Motor neuron (in vitro differentiated cells): ENCODE measurements at regions not wholly inside any gene's neighbourhood (a gene's known extent, or its start where the extent isn't known, plus 50 kb on each side); places are given as distances from the start of the nearest gene placed in this dataset.

Experiments
- ATAC-seq, 8 experiments: fragments of 200-7000 bp; cut with Tn5 transposase; replicated peaks in 6 of 8; 2 replicates each; pipeline ENCODE4 v1.8.0; 2021; ENCODE audit warnings: mild to moderate bottlenecking in 8 of 8, moderate library complexity in 8 of 8
- H3K27ac ChIP-seq, 2 donors: fragments of 250-450 bp; sonication (Bioruptor Pico); 2 replicates each; pipeline ENCODE4 v1.9.0; 2021; ENCODE audit warnings: antibody characterized with exemption in 2 of 2, mild to moderate bottlenecking in 2 of 2, moderate library complexity in 1 of 2
- H3K4me1 ChIP-seq, 2 donors: fragments of 250-450 bp; sonication (Bioruptor Pico); replicated peaks in 1 of 2; 2 replicates each; pipeline ENCODE4 v1.6.1; 2021; ENCODE audit warnings: antibody characterized with exemption in 2 of 2, mild to moderate bottlenecking in 2 of 2, moderate library complexity in 1 of 2
- H3K4me3 ChIP-seq, 5 donors: fragments of 250-450 bp; sonication (Bioruptor Pico); 2 replicates each; pipeline ENCODE4 v1.9.0; 2021; ENCODE audit warnings: antibody characterized with exemption in 5 of 5, mild to moderate bottlenecking in 5 of 5, moderate library complexity in 4 of 5
- WGBS, 10 experiments: fragments of 450-650 bp; shearing (Covaris generic); methylation state at CpG; one replicate each; pipeline ENCODE4 v1.0.0; 2022; 5-methylcytosine and 5-hydroxymethylcytosine counted together
- in situ Hi-C, 9 experiments: fragments of 400-800 bp; cut with MboI; loops; one replicate each; pipeline ENCODE4 v1.15.0; 2021; ENCODE audit warnings: low sequenced_read_pairs in 9 of 9, low pct_unique_long_range_greater_than_20kb in 2 of 9; ENCODE audit not compliant: unreplicated experiment in 9 of 9

- ATAC-seq: peak in 2 of 8 experiments; percentile 75 to 90
- 4 to 100% (median 79%) methylated on average over 1 to 8 of the region's 10 CpGs; no CpG with 5 or more reads in 3 of the 10 experiments for WGBS, 10 experiments
- Histone ChIP-seq H3K4me1 (no peaks in the 10 kb centered on the region), H3K27ac (no peak overlapping the region), H3K4me3 (no peak overlapping the region)
- in situ Hi-C loops: no loop called here
Measured at GRCh38 chr15:93861413-93861812, 369.9 kb upstream of the MCTP2 start.

DNA sequence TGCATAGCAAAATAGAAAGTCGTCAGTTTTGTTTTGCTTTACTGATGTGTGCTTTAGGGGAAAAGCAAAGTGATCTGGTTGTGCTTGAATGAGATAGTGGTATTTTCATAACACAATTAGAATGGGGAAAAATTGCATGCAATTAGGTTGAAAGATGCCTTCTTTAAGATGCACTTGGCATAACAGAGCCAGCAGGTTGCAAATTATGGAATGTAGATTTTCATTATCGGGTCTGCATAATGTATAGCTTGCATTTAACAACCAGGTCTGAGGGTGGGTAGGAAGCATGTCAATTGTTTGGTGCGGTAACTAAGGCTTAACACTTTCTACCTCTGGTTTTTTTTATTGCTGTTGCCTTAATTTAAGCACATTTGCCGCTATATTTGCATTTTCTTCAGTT is 370.7 kb upstream of the MCTP2 start:
- WGBS, 10 experiments: 14 to 100% (median 83%) methylated on average over 1 to 4 of the region's 4 CpGs; no CpG with 5 or more reads in 2 of the 10 experiments
- H3K4me1 ChIP-seq: no peaks in the 10 kb centered on the region
- H3K27ac ChIP-seq: no peak overlapping the region
- no peak overlapping the region for H3K4me3 ChIP-seq
- ATAC-seq: peak in 2 of 8 experiments; percentile 34 to 89
- in situ Hi-C loops: no loop called here

DNA sequence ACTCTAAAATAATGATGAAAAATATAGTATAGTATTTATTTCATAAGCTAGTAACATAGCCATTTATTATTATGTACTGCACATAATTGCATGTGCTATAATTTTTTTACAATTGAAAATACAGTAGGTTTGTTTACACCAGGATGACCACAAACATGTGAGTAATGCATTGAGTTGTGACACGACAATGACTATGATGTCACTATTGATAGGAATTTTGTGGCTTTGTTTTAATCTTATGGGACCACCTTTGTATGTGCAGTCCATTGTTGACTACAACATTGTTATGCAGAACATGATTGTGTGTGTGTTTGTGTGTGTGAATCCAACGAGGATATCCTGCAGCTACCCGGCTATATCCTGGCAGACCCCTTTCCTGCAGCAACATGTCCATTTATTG is 372.2 kb upstream of the MCTP2 start:
- 78 to 100% (median 86%) methylated on average over 1 to 3 of the region's 3 CpGs; no CpG with 5 or more reads in 3 of the 10 experiments for WGBS, 10 experiments
- Histone ChIP-seq H3K4me1 (no peaks in the 10 kb centered on the region), H3K4me3 (no peak overlapping the region), H3K27ac (no peak overlapping the region)
- in situ Hi-C loops: no loop called here
- no peak for ATAC-seq

DNA sequence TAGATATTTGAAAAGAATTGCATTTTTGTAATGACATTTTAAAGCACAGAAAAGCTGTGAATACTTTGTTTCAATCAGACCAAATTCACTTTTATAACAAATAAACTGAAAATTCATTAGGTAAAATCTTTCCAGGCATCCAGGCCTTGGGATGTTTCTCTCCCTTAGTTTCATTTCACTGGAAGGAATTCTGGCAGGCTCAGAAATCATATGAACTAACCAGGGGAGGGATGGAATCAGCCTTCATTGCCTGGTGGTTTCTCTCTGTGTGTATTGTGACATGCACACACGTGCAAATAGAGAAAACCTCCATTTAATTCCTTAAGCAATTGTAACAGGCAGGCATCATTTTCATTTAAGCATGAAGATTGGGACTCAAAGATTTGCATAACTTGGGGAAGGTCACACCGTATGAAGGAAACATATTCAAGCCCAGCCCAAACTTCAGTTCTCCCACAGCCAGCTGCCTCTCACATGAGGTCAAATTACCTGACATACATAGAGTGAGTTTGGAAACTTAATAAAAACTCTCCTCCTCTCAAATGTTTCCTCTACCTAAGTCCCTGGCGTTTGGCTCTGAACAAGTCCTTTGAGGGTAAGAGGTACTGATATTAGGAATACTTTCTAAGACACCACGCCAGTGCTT is 376.1 kb upstream of the MCTP2 start:
- in situ Hi-C loops: no loop called here
- WGBS, 10 experiments: 0 to 93% (median 76%) methylated on average over 2 to 4 of the region's 4 CpGs; no CpG with 5 or more reads in 3 of the 10 experiments

DNA sequence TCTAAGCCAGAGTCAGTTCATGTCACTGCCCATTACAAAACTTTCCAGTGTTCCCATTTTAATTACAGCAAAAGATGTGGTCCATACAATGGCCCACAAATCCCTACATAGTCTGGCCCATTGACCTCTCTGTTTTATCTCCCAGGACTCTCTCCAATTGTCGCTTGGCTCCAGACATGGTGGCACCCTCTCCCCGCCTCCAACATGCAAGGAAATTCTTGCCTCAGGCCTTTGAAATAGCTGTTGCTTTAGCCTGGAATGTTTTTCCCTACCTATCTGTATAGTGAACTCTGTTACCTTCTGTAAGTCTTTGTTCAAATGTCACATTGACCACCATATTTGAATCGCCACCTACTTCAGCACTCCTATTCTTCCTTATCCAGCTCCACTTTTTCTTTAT is 377.3 kb upstream of the MCTP2 start:
- Histone ChIP-seq H3K4me1 (no peaks in the 10 kb centered on the region), H3K27ac (no peak overlapping the region), H3K4me3 (no peak overlapping the region)
- 58 to 100% (median 92%) methylated on average over 1 to 3 of the region's 3 CpGs; no CpG with 5 or more reads in 1 of the 10 experiments for WGBS, 10 experiments
- ATAC-seq: no peak
- in situ Hi-C loops: no loop called here

More for the DNA sequence above, 376.1 kb upstream of the MCTP2 start:
- H3K4me3 ChIP-seq: no peak overlapping the region
- H3K27ac ChIP-seq: no peak overlapping the region
- H3K4me1 ChIP-seq: no peaks in the 10 kb centered on the region
- peak in 3 of 8 experiments; percentile 43 to 55 (median 43) for ATAC-seq

DNA sequence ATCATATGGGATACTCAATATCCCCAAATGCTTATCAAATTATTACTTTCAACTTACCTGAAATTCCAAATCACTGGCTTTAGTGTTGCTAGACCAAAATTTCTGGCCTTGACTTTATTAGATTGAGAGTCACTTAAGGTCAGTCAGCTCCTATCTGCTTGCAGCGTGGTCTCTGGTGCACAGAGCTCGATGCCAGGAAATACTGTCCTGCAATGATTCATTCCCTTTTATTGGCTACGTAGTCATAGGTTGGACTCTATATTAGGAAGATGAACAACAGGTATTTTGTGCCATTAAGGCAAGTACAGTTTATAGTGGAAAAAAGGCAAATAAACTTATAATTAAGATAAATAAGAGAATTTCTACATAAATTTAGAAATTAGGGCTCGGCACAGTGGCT is 378.6 kb upstream of the MCTP2 start:
- WGBS, 10 experiments: 59 to 100% (median 89%) methylated on average over 1 to 4 of the region's 4 CpGs
- ATAC-seq: no peak

GRCh38 chr15:93848490-93848889 is 382.9 kb upstream of the MCTP2 start:
- peak in 3 of 8 experiments; percentile 38 to 74 (median 71) for ATAC-seq
- 0 to 100% (median 39%) methylated on average over 1 of the region's 1 CpG; no CpG with 5 or more reads in 4 of the 10 experiments for WGBS, 10 experiments
- Histone ChIP-seq H3K4me1 (peaks cover 0 to 2% of the 10 kb centered on the region in 2 donors), H3K4me3 (no peak overlapping the region), H3K27ac (no peak overlapping the region)
- in situ Hi-C loops: loop anchor here in 1 of 9 experiments (25.0 kb wide), 1 partner anchor 811 kb away; no protein-coding TSS in a partner anchor

More for the DNA sequence above, 378.6 kb upstream of the MCTP2 start:
- no peak overlapping the region for H3K4me3 ChIP-seq
- H3K4me1 ChIP-seq: peaks cover 0 to 2% of the 10 kb centered on the region in 2 donors
- in situ Hi-C loops: no loop called here
- no peak overlapping the region for H3K27ac ChIP-seq

GRCh38 chr15:93848076-93848475 is 383.3 kb upstream of the MCTP2 start:
- Histone ChIP-seq H3K4me3 (no peak overlapping the region), H3K4me1 (peaks cover 0 to 2% of the 10 kb centered on the region in 2 donors), H3K27ac (no peak overlapping the region)
- in situ Hi-C loops: loop anchor here in 1 of 9 experiments (25.0 kb wide), 1 partner anchor 811 kb away; no protein-coding TSS in a partner anchor
- 0 to 86% (median 60%) methylated on average over 1 to 3 of the region's 3 CpGs; no CpG with 5 or more reads in 5 of the 10 experiments for WGBS, 10 experiments
- peak in 3 of 8 experiments; percentile 76 to 87 (median 85) for ATAC-seq

- in situ Hi-C loops: loop anchor here in 1 of 9 experiments (25.0 kb wide), 1 partner anchor 809 kb away; no protein-coding TSS in a partner anchor
- Histone ChIP-seq H3K27ac (no peak overlapping the region), H3K4me1 (peaks cover 0 to 2% of the 10 kb centered on the region in 2 donors), H3K4me3 (no peak overlapping the region)
- WGBS, 10 experiments: 13 to 100% (median 86%) methylated on average over 1 to 9 of the region's 9 CpGs
- no peak for ATAC-seq
Measured at GRCh38 chr15:93846148-93846547, 385.2 kb upstream of the MCTP2 start.

GRCh38 chr15:93837450-93837849 is 393.9 kb upstream of the MCTP2 start:
- no peak for ATAC-seq
- no peak overlapping the region for H3K27ac ChIP-seq
- H3K4me1 ChIP-seq: no peaks in the 10 kb centered on the region
- WGBS, 10 experiments: 7 to 100% (median 94%) methylated on average over 1 to 3 of the region's 3 CpGs; no CpG with 5 or more reads in 3 of the 10 experiments
- H3K4me3 ChIP-seq: no peak overlapping the region
- in situ Hi-C loops: loop anchor here in 1 of 9 experiments (25.0 kb wide), 1 partner anchor 800 kb away; no protein-coding TSS in a partner anchor

- Histone ChIP-seq H3K27ac (no peak overlapping the region), H3K4me3 (no peak overlapping the region), H3K4me1 (peaks cover 8 to 13% of the 10 kb centered on the region in 2 donors)
- WGBS, 10 experiments: 17 to 92% (median 65%) methylated on average over 1 to 2 of the region's 2 CpGs; no CpG with 5 or more reads in 4 of the 10 experiments
- in situ Hi-C loops: loop anchor here in 1 of 9 experiments (25.0 kb wide), 1 partner anchor 798 kb away; no protein-coding TSS in a partner anchor
- ATAC-seq: peak in 3 of 8 experiments; percentile 24 to 64 (median 33)
Measured at GRCh38 chr15:93835344-93835743, 396.0 kb upstream of the MCTP2 start.

- in situ Hi-C loops: loop anchor here in 1 of 9 experiments (25.0 kb wide), 1 partner anchor 794 kb away; no protein-coding TSS in a partner anchor
- 33 to 100% (median 75%) methylated on average over 1 of the region's 1 CpG; no CpG with 5 or more reads in 5 of the 10 experiments for WGBS, 10 experiments
- ATAC-seq: no peak
- Histone ChIP-seq H3K27ac (no peak overlapping the region), H3K4me1 (peaks cover 21 to 29% of the 10 kb centered on the region in 2 donors), H3K4me3 (no peak overlapping the region)
Measured at GRCh38 chr15:93831641-93832040, 399.7 kb upstream of the MCTP2 start.
